ENCODE measurements at regions not wholly inside any gene's neighbourhood (a gene's known extent, or its start where the extent isn't known, plus 50 kb on each side); places are given as distances from the start of the nearest gene placed in this dataset.
A peak's percentile ranks its signal among the peaks of the same experiment; 100 is the strongest.

DNA sequence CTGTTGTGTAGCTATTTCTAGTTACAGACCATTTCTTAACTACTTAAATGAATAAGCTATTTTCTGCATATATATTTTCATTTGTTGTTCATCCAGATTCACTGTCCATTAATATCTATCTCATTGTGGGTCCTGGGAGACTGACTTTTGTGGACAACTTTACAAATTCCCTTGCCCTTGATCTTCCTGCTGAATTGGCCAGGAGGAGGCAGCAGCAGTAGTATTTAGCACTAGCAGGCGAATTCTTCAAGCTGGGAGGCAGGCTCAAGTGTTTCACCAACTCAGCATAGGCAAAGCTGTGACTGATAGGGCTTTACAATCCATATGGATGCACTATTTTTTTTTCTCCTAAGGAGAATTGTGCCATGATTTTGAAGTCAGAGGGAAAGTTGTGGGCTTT is 461.0 kb upstream of the NRG3 start:
- WGBS, 2 experiments (ENCODE audit: extremely low coverage in 1 of 2, insufficient coverage in 1 of 2, insufficient read length in 1 of 2, insufficient replicate concordance in 2 of 2, low coverage in 1 of 2, low lambda C conversion rate in 2 of 2, missing lambda C conversion rate in 1 of 2): 23% methylated on average over 1 of the region's 1 CpG; no CpG with 5 or more reads in 1 of the 2 experiments
- H3K79me1 ChIP-seq (ENCODE audit: low read depth, low read length): no peaks in the 10 kb centered on the region
- no peaks in the 10 kb centered on the region for H3K23me2 ChIP-seq (ENCODE audit: low read depth, low read length)
- no peak overlapping the region for H3K23ac ChIP-seq (ENCODE audit: insufficient read length)
- H3K27me3 ChIP-seq (replicated peaks in 1 of 4; ENCODE audit: control insufficient read depth in 3 of 4, extremely low read depth in 1 of 4, insufficient read depth in 3 of 4, low read length in 3 of 4): no peaks in the 10 kb centered on the region
- no peak overlapping the region for H2BK120ac ChIP-seq (replicated peaks; ENCODE audit: low read depth, low read length)
- H2BK15ac ChIP-seq (ENCODE audit: low read length): no peak overlapping the region
- H4K8ac ChIP-seq (ENCODE audit: extremely low read depth, insufficient read depth, low read length): no peak overlapping the region
- ChIA-PET POLR2A (ENCODE audit: partially characterized antibody) (no interaction called here), CTCF (ENCODE audit: partially characterized antibody) (interaction anchor here (0.6 to 4.6 kb wide), 13 partner anchors 9 to 858 kb away, joined by 3 to 29 read pairs (median 4); no protein-coding TSS in a partner anchor)
- no peaks in the 10 kb centered on the region for H3K79me2 ChIP-seq (ENCODE audit: control insufficient read depth in 1 of 2, insufficient read depth in 2 of 2, low read length in 2 of 2)
- FAIRE-seq (peak; percentile 86), DNase-seq (ENCODE audit: low read depth in 1 of 2, low spot score in 2 of 2) (peak in 1 of 2 experiments; percentile 31)
- H3K9ac ChIP-seq (replicated peaks in 1 of 4; ENCODE audit: extremely low read depth in 1 of 4, low read depth in 3 of 4, low read length in 3 of 4): no peak overlapping the region
- H3K9me3 ChIP-seq (ENCODE audit: insufficient read depth in 2 of 2, low read depth in 1 of 2, low read length in 1 of 2): 0 out of 4 replicates have a peak, but pooled peaks cover 0 to 2% of the 10 kb centered on the region in 2 experiments
- no peak overlapping the region for H3K4me3 ChIP-seq (ENCODE audit: extremely low read depth in 1 of 4, insufficient read depth in 2 of 4, low read depth in 3 of 4, low read length in 4 of 4)
- no peak overlapping the region for H3K4me2 ChIP-seq (ENCODE audit: insufficient read depth in 1 of 2, low read depth in 2 of 2, low read length in 2 of 2)
- H3K14ac ChIP-seq (ENCODE audit: insufficient read length): no peak overlapping the region
- H3K27ac ChIP-seq (ENCODE audit: low read depth, low read length): no peak overlapping the region
- no peak overlapping the region for H3K4ac ChIP-seq (replicated peaks; ENCODE audit: insufficient read length, low read depth, low read length)
- no peak overlapping the region for H2AK5ac ChIP-seq (ENCODE audit: low read depth, low read length)
- no peak overlapping the region for H2BK5ac ChIP-seq (ENCODE audit: low read depth, low read length)
- H2BK20ac ChIP-seq (ENCODE audit: low read length): no peak overlapping the region
- H2BK12ac ChIP-seq (ENCODE audit: low read depth, low read length): no peak overlapping the region
- H4K91ac ChIP-seq (replicated peaks; ENCODE audit: insufficient read length, low read length): no peak overlapping the region
- no peak overlapping the region for H3K18ac ChIP-seq (ENCODE audit: extremely low read depth, low read length)
- TF ChIP-seq, protein P1, sequence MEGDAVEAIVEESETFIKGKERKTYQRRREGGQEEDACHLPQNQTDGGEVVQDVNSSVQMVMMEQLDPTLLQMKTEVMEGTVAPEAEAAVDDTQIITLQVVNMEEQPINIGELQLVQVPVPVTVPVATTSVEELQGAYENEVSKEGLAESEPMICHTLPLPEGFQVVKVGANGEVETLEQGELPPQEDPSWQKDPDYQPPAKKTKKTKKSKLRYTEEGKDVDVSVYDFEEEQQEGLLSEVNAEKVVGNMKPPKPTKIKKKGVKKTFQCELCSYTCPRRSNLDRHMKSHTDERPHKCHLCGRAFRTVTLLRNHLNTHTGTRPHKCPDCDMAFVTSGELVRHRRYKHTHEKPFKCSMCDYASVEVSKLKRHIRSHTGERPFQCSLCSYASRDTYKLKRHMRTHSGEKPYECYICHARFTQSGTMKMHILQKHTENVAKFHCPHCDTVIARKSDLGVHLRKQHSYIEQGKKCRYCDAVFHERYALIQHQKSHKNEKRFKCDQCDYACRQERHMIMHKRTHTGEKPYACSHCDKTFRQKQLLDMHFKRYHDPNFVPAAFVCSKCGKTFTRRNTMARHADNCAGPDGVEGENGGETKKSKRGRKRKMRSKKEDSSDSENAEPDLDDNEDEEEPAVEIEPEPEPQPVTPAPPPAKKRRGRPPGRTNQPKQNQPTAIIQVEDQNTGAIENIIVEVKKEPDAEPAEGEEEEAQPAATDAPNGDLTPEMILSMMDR (IDR thresholded peaks at IDR 0.05; ENCODE audit: control extremely low read depth in 1 of 3, insufficient read depth in 1 of 3, low read depth in 1 of 3, low read length in 3 of 3): peak; percentile 31 to 82 (median 72)
- TF ChIP-seq NANOG (IDR thresholded peaks at IDR 0.05; ENCODE audit: insufficient read depth, low read depth, low read length, poor library complexity, severe bottlenecking) (peak; percentile 38), YY1 (IDR thresholded peaks at IDR 0.05; ENCODE audit: low read depth, low read length) (no peak), ASH2L (IDR thresholded peaks at IDR 0.05; ENCODE audit: low read length) (no peak), EZH2 (IDR thresholded peaks at IDR 0.05; ENCODE audit: low read depth, low read length, severe bottlenecking) (no peak), RAD21 (IDR thresholded peaks at IDR 0.05 in 1 of 2, conservative IDR thresholded peaks at IDR 0.05 in 1 of 2; ENCODE audit: low read depth in 2 of 2, low read length in 2 of 2) (peak; percentile 80 to 83), RNF2 (IDR thresholded peaks at IDR 0.05; ENCODE audit: borderline replicate concordance, low read depth, low read length, missing control alignments, poor library complexity, severe bottlenecking) (no peak), TAF1 (IDR thresholded peaks at IDR 0.05; ENCODE audit: low read depth, low read length) (no peak)
- H4K5ac ChIP-seq (ENCODE audit: insufficient read length, low read depth, low read length): no peak overlapping the region
- H3K4me1 ChIP-seq (replicated peaks in 1 of 4; ENCODE audit: control insufficient read depth in 3 of 4, insufficient read depth in 4 of 4, low read length in 3 of 4): no peaks in the 10 kb centered on the region
- H3K56ac ChIP-seq (replicated peaks; ENCODE audit: insufficient read length, low read depth, low read length): no peak overlapping the region
- no peaks in the 10 kb centered on the region for H4K20me1 ChIP-seq (replicated peaks in 1 of 2; ENCODE audit: control insufficient read depth in 1 of 2, insufficient read depth in 2 of 2, low read length in 2 of 2)
- no peaks in the 10 kb centered on the region for H3K36me3 ChIP-seq (ENCODE audit: control insufficient read depth in 2 of 4, insufficient read depth in 4 of 4, low read length in 3 of 4)
- no peak overlapping the region for H2AFZ ChIP-seq (ENCODE audit: low read length)
